Left kidney (tissue), 1 donor: ENCODE measurements at regions not wholly inside any gene's neighbourhood (a gene's known extent, or its start where the extent isn't known, plus 50 kb on each side); places are given as distances from the start of the nearest gene placed in this dataset.
"Not testable (repeated sequence)": the region's sequence is repeated elsewhere in the genome, so short reads cannot be mapped to it uniquely, and the experiment has no call there.

Source experiments
- DNase-seq: peaks from one replicate; pipeline ENCODE4 v3.0.0-alpha.2; 2013

- DNase-seq: no peak
Measured at GRCh38 chr3:30469133-30469532, 137.3 kb upstream of the TGFBR2 start.

GRCh38 chr3:30470496-30470895 is 135.9 kb upstream of the TGFBR2 start:
- no peak for DNase-seq

- DNase-seq: no peak
Measured at GRCh38 chr3:30471066-30471465, 135.3 kb upstream of the TGFBR2 start.

- DNase-seq: no peak
Measured at GRCh38 chr3:30471796-30472489, 134.5 kb upstream of the TGFBR2 start.

- no peak for DNase-seq
Measured at GRCh38 chr3:30473374-30474051, 132.9 kb upstream of the TGFBR2 start.

- no peak for DNase-seq
Measured at GRCh38 chr3:30474371-30474770, 132.0 kb upstream of the TGFBR2 start.

GRCh38 chr3:30475038-30475808 is 131.2 kb upstream of the TGFBR2 start:
- DNase-seq: no peak

- DNase-seq: no peak
Measured at GRCh38 chr3:30475809-30476178, 130.6 kb upstream of the TGFBR2 start.

- no peak for DNase-seq
Measured at GRCh38 chr3:30476368-30477084, 129.9 kb upstream of the TGFBR2 start.

- DNase-seq: no peak
Measured at GRCh38 chr3:30477149-30477921, 129.1 kb upstream of the TGFBR2 start.

- DNase-seq: not testable (repeated sequence)
Measured at GRCh38 chr3:30479737-30480136, 126.7 kb upstream of the TGFBR2 start.

GRCh38 chr3:30480156-30480555 is 126.2 kb upstream of the TGFBR2 start:
- not testable (repeated sequence) for DNase-seq

- DNase-seq: no peak
Measured at GRCh38 chr3:30480587-30480986, 125.8 kb upstream of the TGFBR2 start.

- DNase-seq: no peak
Measured at GRCh38 chr3:30481241-30481640, 125.2 kb upstream of the TGFBR2 start.

GRCh38 chr3:30484229-30484628 is 122.2 kb upstream of the TGFBR2 start:
- not testable (repeated sequence) for DNase-seq

GRCh38 chr3:30486368-30486767 is 120.0 kb upstream of the TGFBR2 start:
- DNase-seq: no peak

- no peak for DNase-seq
Measured at GRCh38 chr3:30488070-30488756, 118.2 kb upstream of the TGFBR2 start.

- no peak for DNase-seq
Measured at GRCh38 chr3:30492322-30493192, 113.8 kb upstream of the TGFBR2 start.

- DNase-seq: no peak
Measured at GRCh38 chr3:30493911-30494311, 112.5 kb upstream of the TGFBR2 start.
